GM12892 (cell line): ENCODE measurements at regions not wholly inside any gene's neighbourhood (a gene's known extent, or its start where the extent isn't known, plus 50 kb on each side); places are given as distances from the start of the nearest gene placed in this dataset.

ENCODE experiments used
- DNase-seq: peaks from one replicate; pipeline ENCODE4 v3.0.0; 2011; ENCODE audit not compliant: insufficient read length
- FAIRE-seq: peaks from 2 replicates; lab custom pipeline; 2011; peaks lifted over from hg19 to GRCh38; lab: Jason Lieb, UNC
- POLR2A ChIP-seq: IDR thresholded peaks from 2 replicates; pipeline ENCODE4 v1.6.1; 2011; ENCODE audit warnings: low read depth, low read length, control low read depth
- POLR2AphosphoS5 ChIP-seq: IDR thresholded peaks from 2 replicates; pipeline ENCODE4 v1.6.1; 2011; ENCODE audit warnings: low read depth, low read length, control low read depth
- TAF1 ChIP-seq: IDR thresholded peaks from 2 replicates; pipeline ENCODE4 v1.6.1; 2011; ENCODE audit warnings: low read depth, mild to moderate bottlenecking, control low read depth, low read length, borderline replicate concordance

- no peak for FAIRE-seq
- TF ChIP-seq POLR2A (no peak), POLR2AphosphoS5 (no peak), TAF1 (no peak)
- DNase-seq, result no peak
Observed at GRCh38 chr14:42944284-42944683, 1337.6 kb downstream of the LRFN5 start.

DNA sequence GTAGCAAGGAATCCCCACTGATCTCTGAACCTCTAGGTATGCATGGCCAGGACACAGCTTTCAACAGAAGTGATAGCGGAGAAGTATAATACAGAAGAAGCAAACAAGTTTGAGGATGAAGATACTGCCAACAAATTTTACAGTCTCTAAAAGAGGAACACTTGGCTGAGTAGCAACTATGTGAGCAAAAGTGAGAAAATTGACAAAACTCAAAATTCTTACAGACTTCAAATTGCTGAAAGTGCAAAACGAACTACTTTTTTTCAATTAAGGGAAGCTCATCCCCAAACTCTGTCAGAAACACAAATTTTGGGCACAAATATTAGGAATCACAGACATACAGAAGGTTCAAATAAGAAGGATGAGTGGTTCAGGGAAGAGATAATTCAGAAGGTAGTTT, 1324.6 kb downstream of the LRFN5 start:
- no peak for FAIRE-seq
- no peak for TF ChIP-seq TAF1
- TF ChIP-seq POLR2AphosphoS5, result no peak
- TF ChIP-seq POLR2A, result no peak
- DNase-seq, result no peak

DNA sequence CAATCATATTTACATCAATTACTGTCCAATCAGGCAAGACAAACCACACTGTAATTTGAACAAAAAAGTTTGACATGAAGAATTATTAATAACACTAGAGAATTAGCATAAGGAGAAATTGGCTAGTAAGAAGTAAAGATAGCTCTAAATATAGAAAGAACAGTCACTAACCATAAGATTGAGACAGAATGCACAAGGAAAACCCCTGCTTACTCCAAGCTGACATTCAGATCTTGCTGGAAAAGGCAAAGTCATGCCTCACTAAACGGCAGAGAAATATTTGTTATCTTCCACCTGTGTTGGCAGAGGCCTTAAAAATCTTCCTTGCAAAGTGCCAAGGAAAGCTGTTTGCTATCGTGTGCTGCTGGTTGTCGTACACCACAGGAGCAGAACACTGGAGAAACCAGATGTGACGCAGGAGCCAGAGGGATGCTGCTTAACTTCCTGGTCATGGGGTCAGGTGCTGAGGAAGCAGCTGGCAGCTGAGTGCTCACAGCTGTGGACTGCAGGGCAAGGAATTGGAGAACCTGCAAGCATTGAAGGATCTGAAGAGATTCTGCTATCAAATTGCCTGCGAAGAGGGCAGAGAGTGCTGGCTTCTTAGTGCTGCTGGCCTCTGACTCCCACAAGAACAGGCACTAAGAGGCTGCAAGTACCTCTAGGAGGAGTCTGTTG, 1323.3 kb downstream of the LRFN5 start:
- DNase-seq, result no peak
- FAIRE-seq, result no peak
- TF ChIP-seq POLR2AphosphoS5, result no peak
- TF ChIP-seq TAF1, result no peak
- TF ChIP-seq POLR2A, result no peak

DNA sequence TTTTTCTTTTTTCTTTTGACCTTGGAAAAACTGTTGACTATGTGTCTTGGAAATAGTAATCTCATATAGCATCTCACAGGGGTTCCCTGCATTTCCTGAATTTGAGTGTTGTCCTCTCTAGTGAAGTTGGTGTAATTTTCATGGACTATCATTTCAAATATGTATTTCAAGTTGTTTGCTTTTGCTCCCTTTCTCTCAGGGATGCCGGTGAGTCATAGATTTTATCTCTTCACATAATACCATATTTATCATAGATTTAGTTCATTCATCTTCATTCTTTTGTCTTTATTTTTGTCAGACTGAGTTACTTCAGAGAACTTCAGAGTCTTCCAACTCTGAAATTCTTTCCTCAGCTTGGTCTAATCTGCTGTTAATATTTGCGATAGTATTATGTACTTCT, 1320.6 kb downstream of the LRFN5 start:
- DNase-seq (no peak), FAIRE-seq (no peak)
- TF ChIP-seq TAF1 (no peak), POLR2A (no peak), POLR2AphosphoS5 (no peak)

DNA sequence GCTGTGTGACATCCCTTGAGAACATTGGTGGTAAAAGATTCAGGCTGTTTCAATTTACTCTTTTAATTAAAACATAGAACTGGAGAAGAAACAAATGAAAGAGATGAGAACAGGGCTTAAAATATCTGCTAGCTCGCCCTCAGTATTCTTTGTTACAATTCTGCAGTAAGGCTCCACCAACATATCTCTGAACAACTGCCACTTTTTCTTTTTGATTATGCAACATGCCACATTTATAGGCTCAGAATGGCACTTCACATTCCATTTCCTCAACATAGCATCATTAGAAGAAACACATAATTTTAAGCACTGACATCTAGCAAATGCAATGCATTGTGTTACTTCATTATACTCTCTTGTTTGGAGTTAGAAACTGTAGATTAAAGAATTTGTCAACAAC, 1315.2 kb downstream of the LRFN5 start:
- no peak for FAIRE-seq
- TF ChIP-seq POLR2AphosphoS5, result no peak
- no peak for TF ChIP-seq TAF1
- TF ChIP-seq POLR2A, result no peak
- DNase-seq, result no peak

GRCh38 chr14:42918615-42919014, 1311.9 kb downstream of the LRFN5 start:
- TF ChIP-seq POLR2A, result no peak
- TF ChIP-seq TAF1, result no peak
- no peak for TF ChIP-seq POLR2AphosphoS5
- DNase-seq (no peak), FAIRE-seq (no peak)

DNA sequence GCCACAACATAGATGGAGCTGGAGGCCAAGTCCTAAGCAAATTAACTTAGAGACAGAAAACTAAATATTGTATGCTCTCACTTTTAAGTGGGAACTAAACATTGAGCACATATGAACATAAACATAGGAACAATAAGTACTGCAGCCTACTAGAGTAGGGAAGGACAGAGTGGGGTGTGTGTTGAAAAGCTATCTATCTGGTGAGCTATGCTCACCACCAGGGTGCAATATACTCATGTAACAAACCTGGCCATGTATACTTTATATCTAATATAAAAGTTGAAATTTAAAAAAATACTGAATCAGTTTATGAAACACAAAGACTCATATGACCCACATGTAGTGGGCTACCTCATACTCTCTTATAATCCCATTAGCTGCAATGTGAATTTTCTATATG, 1305.0 kb downstream of the LRFN5 start:
- FAIRE-seq (no peak), DNase-seq (no peak)
- TF ChIP-seq POLR2A (no peak), TAF1 (no peak), POLR2AphosphoS5 (no peak)

- DNase-seq (no peak), FAIRE-seq (no peak)
- no peak for TF ChIP-seq POLR2A
- TF ChIP-seq TAF1, result no peak
- no peak for TF ChIP-seq POLR2AphosphoS5
Observed at GRCh38 chr14:42909659-42910058, 1303.0 kb downstream of the LRFN5 start.

GRCh38 chr14:42893183-42893582, 1286.5 kb downstream of the LRFN5 start:
- no peak for DNase-seq
- no peak for FAIRE-seq

GRCh38 chr14:42884100-42884499, 1277.4 kb downstream of the LRFN5 start:
- DNase-seq (no peak), FAIRE-seq (no peak)
- TF ChIP-seq POLR2A, result no peak
- no peak for TF ChIP-seq POLR2AphosphoS5
- no peak for TF ChIP-seq TAF1

More at GRCh38 chr14:42893183-42893582, 1286.5 kb downstream of the LRFN5 start:
- no peak for TF ChIP-seq POLR2A
- TF ChIP-seq TAF1, result no peak
- no peak for TF ChIP-seq POLR2AphosphoS5

GRCh38 chr14:42877716-42878115, 1271.0 kb downstream of the LRFN5 start:
- no peak for DNase-seq
- FAIRE-seq, result no peak
- TF ChIP-seq POLR2AphosphoS5 (no peak), TAF1 (no peak), POLR2A (no peak)

- no peak for DNase-seq
- TF ChIP-seq TAF1 (no peak), POLR2AphosphoS5 (no peak), POLR2A (no peak)
- no peak for FAIRE-seq
Observed at GRCh38 chr14:42872786-42873185, 1266.1 kb downstream of the LRFN5 start.

GRCh38 chr14:42869681-42870080, 1263.0 kb downstream of the LRFN5 start:
- DNase-seq, result no peak
- TF ChIP-seq POLR2A (no peak), TAF1 (no peak), POLR2AphosphoS5 (no peak)
- FAIRE-seq, result no peak

- no peak for DNase-seq
- no peak for TF ChIP-seq TAF1
- TF ChIP-seq POLR2AphosphoS5, result no peak
- TF ChIP-seq POLR2A, result no peak
- FAIRE-seq, result no peak
Observed at GRCh38 chr14:42862114-42862513, 1255.4 kb downstream of the LRFN5 start.
